ENCODE measurements at regions not wholly inside any gene's neighbourhood (a gene's known extent, or its start where the extent isn't known, plus 50 kb on each side); places are given as distances from the start of the nearest gene placed in this dataset.
"Not testable (repeated sequence)": the region's sequence is repeated elsewhere in the genome, so short reads cannot be mapped to it uniquely, and the experiment has no call there.

DNA sequence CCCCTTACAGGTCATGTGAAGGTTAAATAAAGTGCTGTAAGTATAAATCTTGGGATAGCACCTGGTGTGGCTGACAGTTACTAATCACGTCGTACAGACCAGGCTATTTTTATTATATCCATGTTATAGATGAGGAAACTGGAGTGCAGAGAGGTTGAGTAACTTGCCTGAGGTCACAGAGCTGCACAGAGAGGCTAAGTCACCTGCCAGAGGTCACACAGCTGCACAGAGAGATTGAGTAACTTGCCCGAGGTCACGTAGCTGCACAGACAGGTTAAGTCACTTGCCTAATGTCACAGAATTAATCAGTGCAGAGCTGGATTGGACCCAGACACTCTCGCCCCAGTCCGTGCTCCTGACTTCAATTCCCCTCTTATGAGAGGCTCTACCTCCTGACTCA, 171.5 kb downstream of the NUP210 start:
- DNase-seq (ENCODE audit: low spot score), result no peak

DNA sequence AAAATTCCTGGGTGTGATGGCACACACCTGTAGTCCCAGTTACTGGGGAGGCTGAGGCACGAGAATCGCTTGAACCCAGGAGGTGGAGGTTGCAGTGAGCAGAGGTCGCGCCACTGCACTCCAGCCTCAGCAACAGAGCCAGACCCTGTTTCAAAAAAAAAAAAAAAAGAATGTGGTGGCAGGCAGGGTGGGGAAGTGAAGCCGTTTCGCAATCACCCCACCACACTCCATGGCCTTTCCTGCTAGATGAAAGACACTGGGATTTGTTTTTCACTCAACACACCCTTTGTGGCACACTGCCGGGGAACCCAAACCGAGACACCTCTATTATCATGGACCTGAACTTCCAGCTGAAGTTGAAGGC, 172.4 kb upstream of the IQSEC1 start:
- no peak for DNase-seq (ENCODE audit: low spot score)

DNA sequence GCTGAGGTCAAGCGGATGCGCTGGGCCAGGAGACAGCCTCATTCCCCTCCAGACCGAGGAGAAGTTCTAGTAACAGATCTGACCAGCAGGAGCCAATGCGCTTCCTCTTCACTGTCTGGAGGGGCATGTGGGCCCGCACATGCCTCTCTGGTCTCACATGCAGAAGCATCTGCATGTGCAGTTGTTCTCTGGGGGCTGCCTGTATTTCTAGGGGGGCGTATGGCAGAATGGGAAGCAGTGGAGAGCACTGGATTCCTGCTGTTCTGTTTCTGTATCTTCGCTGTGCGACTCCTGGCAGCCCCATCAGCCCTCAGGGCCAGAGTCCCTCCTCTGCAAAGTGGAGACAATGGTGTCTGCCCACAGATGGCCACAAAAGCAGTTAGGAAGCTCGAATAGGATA, 170.4 kb upstream of the IQSEC1 start:
- no peak for DNase-seq (ENCODE audit: low spot score)

DNA sequence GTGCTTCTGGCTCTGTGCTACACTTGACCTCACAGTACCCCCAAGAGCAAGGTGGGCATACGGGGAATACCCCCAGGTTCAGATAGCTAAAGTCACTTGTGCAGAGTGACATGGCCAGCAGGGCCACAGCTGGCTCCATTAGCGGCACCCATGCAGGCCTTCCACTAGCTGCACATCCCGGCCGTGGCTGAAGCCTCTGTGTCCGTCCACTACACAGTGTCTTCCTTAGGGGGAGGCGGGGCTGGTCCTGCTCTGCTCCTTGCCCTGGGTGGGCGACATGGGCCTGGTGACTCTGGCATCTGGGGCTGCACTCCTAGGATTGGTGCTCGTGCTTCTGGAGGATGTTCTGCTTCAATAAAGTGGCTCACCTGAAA, 169.1 kb upstream of the IQSEC1 start:
- no peak for DNase-seq (ENCODE audit: low spot score)

DNA sequence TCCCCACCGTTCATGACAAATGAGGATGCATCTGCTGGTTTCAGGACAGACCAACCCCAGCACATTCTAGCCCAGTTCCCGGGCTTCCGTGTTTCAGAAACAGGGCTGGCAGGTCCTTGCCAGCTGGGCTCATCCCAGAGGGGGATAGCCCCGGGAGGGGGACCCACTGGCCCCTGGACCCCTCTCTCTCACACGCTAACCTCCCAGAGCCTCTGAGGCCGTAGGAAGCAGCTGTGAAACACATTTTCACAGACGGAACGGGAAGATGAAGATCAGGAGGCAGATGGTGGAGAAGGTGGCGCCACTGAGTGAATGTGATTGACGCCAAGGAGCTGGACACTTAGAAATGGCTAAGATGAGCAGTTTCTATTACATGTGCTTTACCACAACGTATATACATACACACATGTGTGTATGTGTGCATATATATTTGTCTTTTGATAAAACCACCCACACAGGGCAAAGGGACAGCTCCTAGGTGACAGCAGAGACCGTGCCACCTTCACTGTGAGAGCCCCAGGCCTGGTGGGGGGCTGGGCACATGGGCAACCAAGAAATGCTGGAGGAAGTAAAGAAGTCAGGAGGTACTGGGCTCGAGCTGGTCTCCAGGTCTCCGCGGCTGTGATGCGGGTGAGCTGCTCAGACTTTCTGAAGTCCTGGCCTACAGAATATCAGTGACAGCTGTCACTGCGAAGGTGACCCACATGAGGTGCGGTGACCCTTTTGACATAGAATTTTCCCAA, 168.6 kb upstream of the IQSEC1 start:
- no peak for DNase-seq (ENCODE audit: low spot score)

DNA sequence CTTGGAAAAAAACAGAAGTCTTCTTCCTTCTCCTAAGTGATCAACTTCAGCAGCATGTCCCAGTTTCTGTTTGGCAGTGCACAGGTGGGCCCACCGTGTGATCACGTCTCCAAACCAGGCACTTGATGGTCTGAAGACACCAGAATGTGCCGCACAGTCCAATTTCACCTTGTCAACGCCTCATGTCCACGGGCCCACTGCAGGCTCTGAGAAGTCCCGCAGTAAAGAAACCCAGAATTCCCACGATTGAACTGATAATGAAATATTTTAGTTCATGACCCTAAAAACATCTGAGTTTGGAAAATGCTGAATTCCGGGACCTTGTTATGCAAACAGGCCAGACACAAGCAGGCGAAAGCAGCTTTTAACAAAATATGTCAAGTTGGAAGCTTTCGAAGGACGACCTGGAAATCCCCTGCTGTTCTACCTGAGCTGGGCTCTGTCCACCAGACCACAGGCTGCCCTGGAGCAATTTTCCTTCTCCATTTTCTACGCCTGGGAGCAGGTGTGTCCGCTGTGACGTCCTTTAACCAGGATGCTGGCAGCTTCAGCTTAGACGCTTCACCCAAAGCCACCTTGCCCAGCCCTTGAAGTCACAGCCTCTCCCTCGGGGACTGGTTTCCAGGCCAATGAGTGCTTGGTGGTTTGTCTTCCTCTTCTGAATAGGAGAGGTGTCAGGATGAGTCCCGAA, 167.8 kb upstream of the IQSEC1 start:
- no peak for DNase-seq (ENCODE audit: low spot score)

DNA sequence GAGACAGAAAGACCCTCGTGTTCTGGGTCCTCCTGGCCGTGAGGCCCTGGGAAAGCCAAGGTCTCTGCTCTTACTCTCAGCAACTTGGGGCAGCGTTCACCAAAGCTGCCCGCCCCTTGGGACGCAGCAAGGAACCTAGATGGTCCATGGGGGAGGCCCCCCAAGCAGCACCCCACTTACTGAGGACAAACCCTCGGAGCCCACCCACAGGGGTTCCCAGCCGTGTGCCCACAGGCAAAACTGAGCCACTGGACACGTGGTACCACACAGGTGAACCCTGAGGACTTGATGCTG, 166.2 kb upstream of the IQSEC1 start:
- DNase-seq (ENCODE audit: low spot score), result no peak

DNA sequence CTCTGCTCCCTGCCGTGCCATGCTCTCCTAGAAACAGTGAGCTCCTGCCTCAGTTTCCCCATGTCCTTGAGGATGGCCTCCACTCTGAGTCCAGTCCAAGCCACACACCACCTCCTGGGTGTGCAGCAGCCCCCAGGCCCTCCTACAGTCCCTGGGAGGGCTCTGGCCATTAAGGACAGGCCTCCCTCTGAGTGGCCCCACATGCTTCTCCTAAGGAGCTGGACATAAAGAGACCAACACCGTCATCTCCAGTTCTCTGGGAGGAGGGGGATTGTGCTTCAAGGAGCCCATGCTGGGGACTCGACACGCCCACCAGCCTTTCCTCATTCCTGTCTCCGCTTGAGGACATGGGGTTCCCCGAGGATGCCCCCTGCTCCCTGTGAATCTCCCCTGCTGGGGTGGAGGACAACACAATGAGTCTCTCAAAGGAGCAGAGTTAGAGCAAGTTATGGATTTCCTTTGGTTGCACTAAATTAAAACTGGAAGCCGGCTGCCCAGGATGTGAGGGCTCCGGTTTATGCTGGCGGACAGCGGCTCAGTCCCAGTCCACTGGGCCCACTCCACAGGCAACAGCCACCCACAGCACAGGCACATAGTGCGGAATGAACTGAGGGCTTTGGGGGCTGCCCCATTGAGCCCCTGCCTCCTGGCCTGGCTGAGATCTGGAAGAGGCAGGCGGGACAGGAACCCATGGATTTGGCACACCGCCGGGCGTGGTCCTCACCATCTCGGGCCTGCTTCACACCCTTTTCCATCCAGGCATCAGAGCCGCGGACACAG, 165.6 kb upstream of the IQSEC1 start:
- no peak for DNase-seq (ENCODE audit: low spot score)

DNA sequence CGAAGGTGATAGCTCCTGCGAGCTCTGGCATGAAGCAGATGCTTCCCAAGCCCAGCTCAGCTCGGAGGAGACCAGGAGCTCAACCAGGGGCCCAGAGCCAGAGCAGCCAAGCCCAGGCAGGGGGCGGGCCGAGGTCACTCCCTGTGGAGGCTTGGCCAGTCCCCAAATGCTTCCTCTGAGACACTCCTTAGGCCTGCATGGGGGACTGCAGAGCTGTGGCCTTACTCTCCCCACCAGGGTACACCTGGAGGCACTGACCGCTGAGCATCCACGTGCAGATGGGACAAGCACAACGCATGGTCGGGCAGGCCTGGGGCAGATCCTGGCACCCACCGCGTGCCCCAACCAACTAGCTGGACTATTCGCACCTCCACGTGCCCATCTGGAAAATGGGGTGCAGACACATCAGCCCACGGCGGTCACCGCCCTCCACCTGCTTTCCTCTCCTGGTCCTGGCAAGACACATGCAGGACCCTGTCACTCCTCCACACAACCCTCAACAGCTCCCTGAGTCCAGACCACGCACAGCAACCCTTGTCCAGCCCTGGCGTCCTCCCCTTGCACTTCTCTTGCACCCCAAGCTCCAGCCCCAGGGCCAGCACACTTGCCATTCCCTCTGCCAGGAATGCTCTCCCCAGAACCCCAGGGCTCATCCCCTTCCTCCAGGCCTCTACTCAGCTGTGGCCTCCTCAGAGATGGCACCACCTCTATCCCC, 164.7 kb upstream of the IQSEC1 start:
- DNase-seq (ENCODE audit: low spot score), result no peak

DNA sequence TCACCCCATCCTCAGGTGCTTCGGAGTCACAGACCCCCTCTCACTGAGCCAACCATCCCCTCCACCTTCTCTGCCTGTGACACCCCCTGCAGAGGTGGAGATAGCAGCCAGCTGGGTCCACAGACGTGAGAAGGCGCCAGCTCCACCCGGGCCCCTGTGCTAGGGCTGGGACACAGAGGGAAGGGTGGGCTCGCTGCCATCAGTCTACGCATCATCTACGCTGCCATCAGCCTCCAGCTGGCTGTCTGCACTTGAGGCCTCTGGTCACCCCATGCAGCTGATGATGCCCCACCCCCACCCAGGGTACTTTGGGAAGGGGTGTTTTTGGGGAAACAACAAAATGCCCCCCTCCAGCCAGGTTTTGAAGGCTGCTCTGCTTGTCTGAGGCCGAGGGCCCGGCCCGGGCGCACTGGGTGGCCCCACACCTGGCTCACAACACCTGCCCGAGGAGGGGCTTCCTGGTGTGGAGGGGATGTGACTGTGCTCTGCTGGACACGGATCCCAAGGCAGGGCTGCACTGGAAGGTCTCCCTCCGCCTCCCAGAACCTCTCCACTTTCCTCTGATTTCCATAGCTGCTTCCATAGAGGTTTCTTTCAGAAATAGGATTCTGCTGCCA, 163.4 kb upstream of the IQSEC1 start:
- no peak for DNase-seq (ENCODE audit: low spot score)

DNA sequence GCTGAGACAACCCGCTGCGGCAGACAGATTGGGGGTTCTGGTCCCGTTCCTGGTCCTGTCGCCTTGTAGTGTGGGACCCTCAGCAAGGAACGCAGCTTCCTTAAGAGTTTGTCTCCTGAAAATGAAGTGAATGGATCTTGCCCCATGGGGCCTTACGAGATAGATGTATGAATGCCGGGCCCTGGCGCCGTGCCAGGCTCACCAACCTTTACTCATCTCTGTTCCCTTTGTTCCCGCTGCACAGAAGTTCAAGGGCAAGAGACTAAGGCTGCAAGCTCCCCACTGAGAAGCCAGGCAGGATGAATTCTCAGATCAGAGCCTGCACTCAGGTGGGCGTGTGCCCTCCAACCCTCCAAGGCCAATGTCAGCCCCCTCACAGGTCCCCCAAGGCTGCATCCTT, 162.7 kb upstream of the IQSEC1 start:
- no peak for DNase-seq (ENCODE audit: low spot score)

DNA sequence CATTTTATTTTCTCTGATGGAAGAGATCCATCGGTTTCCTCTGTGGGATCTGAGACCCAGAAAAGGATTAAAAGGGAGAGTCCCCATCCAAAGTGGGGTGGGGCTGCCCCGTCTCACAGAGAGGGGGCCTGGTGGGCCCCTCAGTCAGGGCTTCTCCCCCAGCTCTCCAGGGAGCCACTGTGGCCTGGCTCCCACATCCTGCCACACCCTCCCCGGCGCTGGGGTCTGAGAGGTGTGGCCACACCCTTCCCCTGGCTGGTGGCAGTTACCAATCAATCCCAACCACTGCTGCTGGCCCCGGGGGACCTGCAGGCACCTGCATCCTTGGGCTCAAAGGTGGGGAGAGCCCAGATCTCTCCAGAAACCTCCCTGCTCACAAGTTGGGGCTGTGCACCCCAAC, 161.8 kb upstream of the IQSEC1 start:
- no peak for DNase-seq (ENCODE audit: low spot score)

DNA sequence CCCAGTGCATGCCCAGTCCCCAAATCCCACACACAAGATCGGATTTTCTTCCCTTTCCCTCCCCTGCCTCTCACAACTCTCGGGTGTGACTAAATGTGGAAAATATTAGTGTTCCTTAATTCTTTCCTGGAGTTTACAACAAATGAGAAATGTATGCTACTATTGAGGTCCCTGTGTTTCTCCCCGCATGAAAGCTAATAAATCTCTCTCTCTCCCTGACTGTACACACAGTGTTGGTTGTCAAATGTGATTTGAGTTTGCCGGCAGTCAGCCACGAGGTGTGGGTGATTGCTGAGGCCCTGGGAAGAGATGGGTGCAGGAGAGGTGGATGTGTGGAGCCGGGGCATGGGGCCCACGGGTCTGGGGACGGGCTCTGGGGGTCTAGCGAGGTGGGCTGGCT, 161.4 kb upstream of the IQSEC1 start:
- no peak for DNase-seq (ENCODE audit: low spot score)

DNA sequence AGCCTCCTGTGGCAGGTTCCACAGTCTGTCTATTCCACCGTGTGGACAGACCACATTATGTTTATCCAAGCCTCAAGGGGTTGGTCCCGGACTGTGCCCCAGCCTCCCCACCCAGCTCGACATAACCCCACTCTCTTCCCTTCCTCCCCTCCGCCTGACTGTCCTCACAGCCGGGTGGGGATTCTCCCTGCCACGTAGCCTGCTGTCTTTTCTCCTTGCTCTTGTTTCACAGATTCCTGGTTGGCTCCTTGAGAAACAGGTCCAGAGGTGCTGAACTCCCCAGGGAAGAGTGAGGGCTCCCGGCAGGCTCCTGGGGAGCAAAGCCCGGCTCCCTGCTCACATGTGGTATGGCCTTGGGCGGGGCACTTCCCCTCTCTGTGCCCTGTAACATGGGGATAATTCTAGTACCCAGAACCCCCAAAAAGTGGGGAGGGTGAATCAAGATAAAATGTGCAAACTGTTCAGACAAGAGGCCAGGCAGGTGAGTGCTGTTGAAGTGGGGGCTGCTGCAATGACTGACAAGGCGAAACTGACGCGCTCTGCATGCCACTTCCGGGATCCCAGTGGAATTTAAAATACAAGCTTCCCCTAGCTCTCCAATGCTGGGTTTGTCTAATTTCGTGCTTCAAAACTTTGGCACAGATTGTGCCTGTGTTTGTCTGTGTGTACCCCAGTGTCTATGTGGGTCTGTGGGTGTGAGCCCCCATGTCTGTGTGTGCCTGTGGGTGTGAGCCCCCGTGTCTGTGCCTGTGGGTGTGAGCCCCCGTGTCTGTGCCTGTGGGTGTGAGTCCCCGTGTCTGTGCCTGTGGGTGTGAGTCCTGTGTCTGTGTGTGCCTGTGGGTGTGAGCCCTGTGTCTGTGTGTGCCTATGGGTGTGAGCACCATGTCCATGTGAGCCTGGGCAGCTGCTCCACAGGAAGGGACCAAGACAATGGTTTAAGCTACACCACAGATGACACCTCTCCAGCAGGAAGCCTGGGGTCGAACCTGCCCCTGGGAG, 160.6 kb upstream of the IQSEC1 start:
- DNase-seq (ENCODE audit: low spot score), result no peak

DNA sequence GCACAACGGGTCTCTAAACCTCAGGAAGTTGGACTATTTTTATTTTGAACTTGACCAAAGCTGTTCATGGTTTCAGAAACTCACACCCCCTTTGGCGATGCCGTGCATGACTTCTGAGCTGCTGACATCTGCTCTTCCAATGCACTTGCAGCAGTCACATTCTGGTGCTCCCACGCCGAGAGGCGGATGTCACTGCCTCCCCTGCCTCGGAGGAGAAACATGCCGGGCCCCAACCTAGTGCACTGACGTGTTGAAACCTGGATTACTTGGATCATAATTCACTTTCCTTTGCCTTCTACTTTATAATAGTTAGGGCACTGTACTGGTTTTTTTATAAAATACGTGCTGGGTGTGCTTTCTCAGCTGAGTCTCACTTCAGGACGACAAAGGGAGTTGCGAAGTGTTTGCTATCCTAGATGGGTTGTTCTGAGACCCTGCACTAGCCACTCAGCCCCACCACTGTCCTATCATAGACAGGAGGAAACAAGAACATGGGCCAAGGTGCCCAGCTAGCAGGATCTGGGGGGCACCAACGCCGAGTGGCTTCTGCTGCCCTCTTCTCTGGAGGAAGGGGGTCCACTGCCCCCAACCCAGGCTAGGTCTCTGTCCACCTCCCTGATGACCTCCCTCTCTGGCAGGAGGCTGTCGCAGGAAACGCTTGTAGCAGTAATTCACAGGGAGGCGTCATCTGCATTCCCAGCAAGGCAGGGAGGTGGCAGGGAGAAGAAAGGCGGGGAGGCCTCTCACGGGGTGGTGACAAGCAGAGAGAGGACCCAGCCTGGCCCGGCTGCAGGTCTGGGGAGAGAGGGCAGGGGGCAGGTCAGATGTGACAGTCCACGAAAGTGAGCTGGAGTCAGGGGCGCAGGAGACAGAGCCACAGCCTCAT, 158.8 kb upstream of the IQSEC1 start:
- DNase-seq (ENCODE audit: low spot score), result no peak

DNA sequence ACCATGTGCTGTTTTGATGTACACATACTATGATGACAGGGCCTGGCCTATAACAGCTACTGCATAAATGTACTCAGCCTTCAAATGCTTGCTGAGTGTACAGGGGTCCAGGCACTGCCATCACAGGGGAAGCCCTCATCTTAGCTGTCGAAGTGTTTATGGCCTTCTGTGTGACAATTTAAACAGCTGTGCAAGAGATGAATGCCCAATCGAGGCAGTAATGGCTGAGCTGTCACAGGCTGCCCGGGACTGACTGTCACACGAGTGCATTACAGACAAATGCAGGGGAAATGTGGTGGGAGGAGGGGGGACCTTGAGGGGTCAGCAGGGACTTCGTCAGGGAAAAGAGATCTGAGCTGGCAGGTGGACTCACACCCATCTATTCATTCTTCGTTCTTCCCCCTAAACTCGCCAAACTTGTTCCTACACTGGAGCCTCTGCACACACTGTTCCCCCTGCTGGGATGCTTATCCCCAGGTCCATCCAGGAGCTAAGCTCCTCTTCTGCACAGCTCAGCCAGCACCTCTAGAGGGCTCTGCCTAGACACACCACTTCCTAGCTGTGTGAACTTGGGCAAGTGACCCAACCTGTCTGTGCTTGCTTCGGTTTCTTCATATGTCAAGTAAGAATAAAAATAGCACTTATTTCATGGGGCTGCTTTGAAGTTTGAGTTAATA, 156.2 kb upstream of the IQSEC1 start:
- DNase-seq (ENCODE audit: low spot score), result no peak

DNA sequence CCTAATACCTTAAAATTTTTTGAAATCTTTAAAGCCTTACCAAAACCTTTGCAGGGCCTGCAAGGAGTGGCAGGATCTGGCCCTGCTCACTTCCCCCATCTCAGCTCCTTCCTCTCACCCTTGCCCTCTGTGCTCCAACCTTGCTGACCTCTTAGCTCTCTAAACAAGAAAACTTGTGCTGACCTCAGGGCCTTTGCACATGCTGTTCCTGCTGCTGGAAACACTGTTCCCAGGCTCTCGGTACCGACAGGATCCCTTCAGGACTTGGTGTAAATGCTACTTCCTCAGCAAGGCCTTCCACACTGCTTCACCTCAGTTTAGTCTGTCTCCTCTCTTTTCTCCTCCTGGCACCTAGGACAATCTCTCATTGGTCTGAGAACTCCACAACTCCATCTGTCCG, 155.4 kb upstream of the IQSEC1 start:
- DNase-seq (ENCODE audit: low spot score), result no peak

DNA sequence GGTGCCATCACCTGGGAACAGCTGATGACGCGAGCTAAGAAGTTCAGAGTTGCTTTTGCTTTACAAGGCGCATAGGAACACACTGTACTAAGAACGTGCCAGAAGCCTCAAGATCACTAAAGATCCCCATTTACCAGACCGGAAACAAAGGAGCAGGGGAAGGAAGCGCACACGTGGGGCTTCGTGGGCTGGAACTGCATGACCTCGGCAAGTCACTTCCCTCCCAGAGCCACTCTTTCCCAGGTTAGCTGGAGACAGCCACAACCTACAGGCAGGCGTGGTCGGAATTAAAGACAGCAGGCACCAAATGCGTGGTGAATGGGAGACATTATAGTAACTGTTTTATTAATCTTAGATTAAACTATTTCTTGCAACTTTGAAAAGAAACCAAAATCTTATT, 154.9 kb upstream of the IQSEC1 start:
- DNase-seq (ENCODE audit: low spot score), result not testable (repeated sequence)

DNA sequence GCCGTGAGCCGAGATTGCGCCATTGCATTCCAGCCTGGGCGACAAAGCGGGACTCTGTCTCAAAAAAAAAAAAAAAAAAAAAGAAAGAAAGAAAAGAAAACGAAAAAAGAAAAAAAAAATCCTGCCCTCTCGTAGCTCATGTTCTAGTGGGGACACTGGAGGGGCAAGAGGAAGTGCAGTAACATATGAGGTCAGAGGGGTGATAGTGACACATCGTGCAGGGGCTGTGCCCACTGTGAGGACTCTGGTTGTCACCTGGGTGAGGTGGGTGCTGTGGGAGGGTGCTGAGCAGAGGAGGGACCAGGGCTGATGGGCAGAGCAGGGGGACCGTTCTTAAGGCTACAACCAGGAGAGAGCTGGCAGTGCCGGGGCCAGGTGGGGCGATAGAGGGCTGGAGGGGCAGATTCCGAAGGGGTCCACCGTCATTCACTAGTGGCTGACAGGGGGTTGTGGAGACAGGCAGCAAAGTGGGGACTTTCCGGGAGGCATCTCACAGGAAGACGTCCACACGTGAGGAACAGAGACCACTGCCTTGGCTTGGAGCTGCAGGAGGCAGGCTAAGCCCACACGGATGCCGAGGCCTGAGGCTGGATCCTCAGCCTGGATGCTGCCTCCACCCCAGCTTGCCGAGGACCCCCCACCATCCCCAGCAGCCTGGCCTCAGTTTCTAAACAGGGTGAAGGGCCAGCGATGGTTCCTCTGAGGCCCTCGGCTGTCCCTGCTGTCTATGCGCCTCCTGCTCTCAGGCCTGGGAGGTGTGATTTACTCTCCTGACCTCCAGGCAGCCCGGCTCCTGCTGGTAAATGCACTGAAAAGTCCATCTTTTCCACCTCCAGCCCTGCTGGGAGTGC, 154.3 kb upstream of the IQSEC1 start:
- DNase-seq (ENCODE audit: low spot score), result no peak
